DMS114 treated with DMSO at 0.1 percent for 48 hours (cell line): ENCODE measurements at regions not wholly inside any gene's neighbourhood (a gene's known extent, or its start where the extent isn't known, plus 50 kb on each side); places are given as distances from the start of the nearest gene placed in this dataset.
"Not testable (repeated sequence)": the region's sequence is repeated elsewhere in the genome, so short reads cannot be mapped to it uniquely, and the experiment has no call there.

Experiments
- DNase-seq: peaks from one replicate; lab custom pipeline; 2025; ENCODE audit not compliant: unreplicated experiment; lab: John Stamatoyannopoulos, UW

- no peak for DNase-seq
These were observed 424.1 kb upstream of the MGMT start for GRCh38 chr10:129042776-129043595.

DNA sequence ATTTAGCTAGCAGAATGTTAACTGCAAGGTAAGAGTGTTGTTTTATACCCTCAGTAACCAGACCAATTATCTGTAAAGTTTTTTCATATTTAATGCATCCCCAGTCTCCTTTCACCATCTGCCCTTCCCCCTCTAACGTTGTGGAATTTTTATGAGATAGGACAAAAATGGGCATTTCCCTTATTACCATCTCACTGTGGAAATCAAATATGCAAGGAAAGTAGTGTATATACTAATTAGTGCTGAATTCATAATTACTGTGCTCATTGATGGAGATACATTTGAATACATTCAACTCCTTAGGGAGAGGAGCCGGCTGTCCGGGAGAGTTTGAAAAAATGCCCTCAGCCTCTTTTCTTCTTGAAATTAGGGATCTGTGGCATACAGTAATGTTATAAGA, 423.4 kb upstream of the MGMT start:
- no peak for DNase-seq

DNA sequence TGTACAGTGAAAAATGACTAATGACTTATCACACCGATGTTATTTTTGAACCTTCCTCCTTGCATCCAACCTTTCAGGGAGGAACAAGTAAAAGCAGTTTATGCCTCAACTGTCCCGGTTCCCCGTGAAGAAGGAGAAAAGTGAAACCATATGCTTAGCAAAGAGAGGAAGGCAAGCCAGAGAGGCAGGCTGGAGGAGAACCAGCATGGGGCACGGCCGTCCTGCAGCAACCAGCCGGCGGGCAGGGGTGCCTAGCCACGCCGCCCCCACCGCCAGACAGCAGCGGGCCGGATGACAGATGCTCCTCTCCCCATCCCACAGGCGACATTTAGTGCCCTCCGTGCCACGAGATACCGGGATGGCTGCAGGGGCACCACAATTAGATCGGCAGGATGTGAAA, 421.4 kb upstream of the MGMT start:
- DNase-seq: no peak

DNA sequence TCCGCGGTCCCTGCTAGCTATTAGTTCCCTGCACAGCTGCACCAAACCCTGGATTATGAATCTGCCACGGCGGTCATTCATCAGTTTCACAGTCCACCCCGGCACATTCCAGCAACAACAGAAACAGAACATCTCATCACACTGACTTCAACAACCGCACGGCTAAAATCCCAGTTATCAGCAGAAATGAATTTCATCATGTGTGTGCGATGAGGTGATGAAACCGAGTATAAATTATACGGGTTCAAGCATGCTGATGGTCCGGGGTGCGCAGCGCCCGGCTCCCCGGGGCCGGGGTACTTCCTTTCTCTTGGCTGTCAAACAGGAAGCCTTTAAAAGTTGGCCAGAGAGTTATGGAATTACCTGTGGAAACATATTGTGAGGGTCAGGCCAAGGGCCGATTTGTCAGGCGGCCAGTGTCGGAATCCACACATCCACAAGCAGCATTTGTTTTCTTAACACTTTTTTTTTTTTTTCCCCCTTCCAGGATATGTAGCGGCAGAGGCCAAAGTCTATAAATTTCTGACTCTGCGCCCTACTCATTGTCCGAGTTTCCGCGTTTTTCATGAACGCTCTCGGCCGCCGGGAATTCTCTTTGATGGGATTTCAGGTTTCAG, 420.9 kb upstream of the MGMT start:
- DNase-seq: no peak

DNA sequence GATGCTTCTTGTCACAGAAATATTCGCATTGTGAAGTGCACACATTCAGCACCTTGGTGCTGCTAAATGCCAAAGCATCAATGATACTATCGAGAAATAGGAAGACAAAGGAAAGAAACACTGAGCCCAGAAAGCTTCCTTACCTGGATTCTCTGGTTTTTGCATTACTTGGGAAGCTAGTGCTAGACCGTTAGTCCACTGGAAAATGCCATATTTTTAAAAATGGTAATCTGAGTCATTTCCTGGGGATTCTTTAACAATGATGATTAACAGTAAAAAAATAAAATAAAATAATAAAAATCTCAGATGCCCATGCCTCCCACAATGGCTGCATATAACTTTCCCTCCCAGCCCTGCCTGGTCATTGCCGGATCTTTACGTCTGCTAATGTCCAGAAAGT, 420.1 kb upstream of the MGMT start:
- DNase-seq: no peak

DNA sequence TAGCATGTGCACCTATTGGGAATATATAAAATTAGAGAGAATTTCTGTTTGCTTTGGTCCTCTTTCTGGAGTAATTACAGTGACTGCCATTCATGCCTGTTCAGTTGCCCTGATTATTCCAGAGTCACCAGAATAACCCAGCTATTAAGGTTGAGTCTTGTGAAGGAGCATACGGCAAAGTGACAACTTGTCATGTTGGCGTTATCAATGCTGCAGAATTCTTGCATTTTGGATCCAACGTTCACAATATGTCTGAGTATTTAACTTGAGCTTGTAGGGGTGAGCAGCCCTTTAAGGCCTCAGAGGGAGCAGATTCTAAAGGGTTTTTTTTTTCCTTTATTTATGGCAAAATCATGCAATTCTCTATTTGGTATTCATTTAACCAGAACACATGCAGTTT, 419.4 kb upstream of the MGMT start:
- no peak for DNase-seq

GRCh38 chr10:129048513-129048912, 418.5 kb upstream of the MGMT start:
- DNase-seq: no peak

DNA sequence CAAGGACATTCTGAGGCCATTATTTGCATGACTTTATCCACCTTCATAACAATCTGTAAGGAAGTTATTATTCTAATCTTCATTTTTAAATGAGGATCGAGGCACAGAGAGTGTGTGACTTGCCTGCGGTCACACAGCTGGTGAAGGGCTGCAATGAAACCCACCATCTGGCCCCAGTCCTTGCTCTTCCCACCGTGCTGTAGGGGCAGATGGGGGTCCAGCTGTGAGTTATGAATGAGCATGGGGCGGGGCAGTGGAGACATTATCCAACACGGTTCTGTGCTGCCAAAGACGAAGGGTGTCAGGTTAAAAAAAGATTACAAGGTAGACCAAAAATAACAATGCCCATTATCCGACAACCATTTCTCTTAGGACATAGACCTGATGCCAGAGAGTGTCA, 417.5 kb upstream of the MGMT start:
- DNase-seq: no peak

- no peak for DNase-seq
These were observed 411.8 kb upstream of the MGMT start for GRCh38 chr10:129055225-129055624.

- DNase-seq: no peak
These were observed 411.1 kb upstream of the MGMT start for GRCh38 chr10:129055986-129056385.

DNA sequence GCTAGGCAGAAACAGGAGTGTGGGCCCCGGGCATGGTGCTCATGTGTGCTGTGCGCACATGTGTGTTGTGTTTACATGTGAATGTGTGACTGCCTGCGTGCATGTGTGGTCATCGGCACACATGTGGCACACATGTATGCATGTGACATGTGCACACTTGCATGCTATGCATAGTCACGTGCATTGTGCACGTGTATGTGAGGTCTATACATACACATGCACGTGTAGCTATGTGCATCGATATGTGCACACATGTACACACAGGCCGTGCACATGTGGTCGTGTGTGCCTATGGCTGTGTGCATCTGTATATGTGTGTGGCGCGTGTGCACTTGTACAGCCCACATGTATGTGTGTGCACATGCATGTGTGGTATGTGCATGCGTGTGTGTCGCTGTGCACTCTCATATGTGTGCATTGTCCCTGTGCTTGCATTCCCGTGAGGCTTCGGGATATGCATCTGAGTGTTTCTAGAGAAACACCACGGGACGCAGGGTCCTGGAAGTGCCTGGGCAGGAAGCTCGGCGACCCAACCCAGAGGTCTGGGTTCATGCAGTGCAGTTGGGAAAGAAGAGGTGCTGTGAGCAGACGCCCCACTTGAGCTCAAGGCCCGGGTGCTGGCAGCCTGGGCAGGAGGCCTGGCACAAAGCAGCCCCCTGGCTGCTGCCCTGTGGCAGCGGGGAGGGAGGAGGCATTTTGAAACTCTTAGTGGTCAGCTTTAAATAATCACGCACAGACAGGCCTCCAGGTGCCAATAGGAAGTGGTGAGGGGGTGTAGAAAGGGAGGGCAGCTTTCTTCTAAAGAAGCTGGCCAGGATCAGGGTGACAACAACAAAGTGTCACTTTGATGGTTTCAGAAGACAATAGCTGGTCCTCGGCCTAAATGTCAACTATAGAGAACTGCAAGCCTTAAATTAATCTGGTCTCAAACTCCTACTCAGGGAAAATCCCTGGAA, 410.0 kb upstream of the MGMT start:
- DNase-seq: no peak

GRCh38 chr10:129057856-129058663, 409.0 kb upstream of the MGMT start:
- no peak for DNase-seq

GRCh38 chr10:129058664-129059155, 408.3 kb upstream of the MGMT start:
- DNase-seq: no peak

GRCh38 chr10:129059977-129060376, 407.1 kb upstream of the MGMT start:
- DNase-seq: no peak

DNA sequence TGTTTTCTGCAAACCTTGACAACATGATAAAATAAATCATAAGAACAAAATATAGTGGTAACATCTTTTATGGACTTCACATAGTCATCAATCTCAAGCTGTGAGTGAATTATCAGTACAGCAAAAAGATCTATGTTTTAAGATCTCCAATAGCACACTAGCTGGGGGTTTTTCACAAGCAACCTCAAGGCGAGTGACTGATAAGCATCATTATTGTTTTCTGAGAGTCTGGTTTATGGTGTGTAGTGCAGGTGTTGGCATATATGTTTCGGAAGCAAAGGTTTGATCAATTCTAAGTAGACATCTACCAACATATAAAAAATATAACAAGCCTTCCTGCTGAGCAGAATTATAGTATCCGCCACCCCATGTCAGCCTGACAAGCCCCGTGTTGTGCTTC, 403.8 kb upstream of the MGMT start:
- DNase-seq: no peak

DNA sequence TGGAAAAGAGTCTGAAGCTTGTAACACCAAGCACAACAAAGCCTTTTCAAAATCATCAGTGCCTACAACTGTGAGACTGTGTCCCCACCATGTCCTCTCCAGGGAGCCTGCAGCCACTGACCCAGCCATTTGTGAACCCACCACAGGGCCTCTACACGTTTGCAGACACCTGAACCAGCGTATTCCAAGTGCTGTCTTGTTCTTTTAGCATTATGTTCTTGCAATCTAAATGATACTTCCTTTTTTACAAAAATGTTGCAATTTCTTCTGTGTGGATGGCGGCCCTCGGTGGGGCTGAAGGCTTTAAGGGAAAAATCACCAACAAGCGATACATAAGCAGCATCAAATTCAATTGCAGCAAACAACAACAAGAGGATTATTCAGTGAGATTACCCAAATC, 403.2 kb upstream of the MGMT start:
- DNase-seq: no peak

DNA sequence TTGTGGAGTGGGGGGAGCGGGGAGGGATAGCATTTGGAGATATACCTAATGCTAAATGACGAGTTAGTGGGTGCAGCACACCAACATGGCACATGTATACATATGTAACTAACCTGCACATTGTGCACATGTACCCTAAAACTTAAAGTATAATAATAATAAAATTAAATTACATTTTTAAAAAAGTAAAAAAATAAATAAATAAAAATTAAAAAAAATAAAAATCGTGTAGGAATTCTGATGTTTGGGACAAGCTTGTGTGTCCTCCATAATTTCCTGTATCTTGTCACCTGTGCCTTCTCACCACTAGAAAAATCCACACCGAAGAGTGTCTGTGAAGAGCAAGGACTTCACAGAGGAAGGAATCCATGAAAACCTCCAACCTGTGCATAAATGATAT, 400.5 kb upstream of the MGMT start:
- DNase-seq: not testable (repeated sequence)

DNA sequence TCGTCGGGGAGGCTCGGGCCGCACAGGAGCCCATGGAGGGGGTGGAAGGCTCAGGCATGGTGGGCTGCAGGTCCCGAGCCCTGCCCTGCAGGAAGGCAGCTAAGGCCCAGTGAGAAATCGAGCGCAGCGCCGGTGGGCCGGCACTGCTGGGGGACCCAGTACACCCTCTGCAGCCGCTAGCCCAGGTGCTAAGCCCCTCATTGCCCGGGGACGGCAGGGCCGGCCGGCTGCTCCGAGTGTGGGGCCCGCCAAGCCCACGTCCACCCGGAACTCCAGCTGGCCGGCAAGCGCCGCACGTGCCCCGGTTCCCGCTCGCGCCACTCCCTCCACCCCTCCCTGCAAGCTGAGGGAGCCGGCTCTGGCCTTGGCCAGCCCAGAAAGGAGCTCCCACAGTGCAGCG, 395.6 kb upstream of the MGMT start:
- DNase-seq: not testable (repeated sequence)

- no peak for DNase-seq
These were observed 392.1 kb upstream of the MGMT start for GRCh38 chr10:129074939-129075338.

- no peak for DNase-seq
These were observed 391.5 kb upstream of the MGMT start for GRCh38 chr10:129075508-129075907.

DNA sequence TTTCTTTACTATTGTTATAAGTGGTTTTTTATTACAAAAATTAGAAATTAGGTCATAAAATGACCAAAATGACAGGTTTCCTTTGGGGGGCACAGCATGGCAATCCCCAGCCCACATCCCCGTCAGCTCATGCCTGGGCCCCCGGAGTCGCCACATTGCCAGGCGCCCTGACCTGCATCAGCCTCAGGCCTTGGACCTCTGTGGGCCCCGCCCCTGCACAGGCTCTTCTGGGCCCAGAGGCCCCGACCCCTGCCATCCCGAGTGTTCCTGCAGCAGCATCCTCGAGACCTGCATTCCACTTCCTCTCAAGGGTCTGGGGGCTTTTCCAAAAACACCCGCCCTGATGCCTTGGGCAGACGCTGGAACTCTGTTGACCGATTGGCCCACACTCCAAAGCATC, 391.1 kb upstream of the MGMT start:
- DNase-seq: no peak
